GM12878 (cell line): ENCODE measurements at regions not wholly inside any gene's neighbourhood (a gene's known extent, or its start where the extent isn't known, plus 50 kb on each side); places are given as distances from the start of the nearest gene placed in this dataset.
"Not testable (repeated sequence)": the region's sequence is repeated elsewhere in the genome, so short reads cannot be mapped to it uniquely, and the experiment has no call there.

ENCODE experiments used
- ATAC-seq: fragments of 200-7000 bp; cut with Tn5 transposase; 3 replicates; pipeline ENCODE4 v1.9.1; 2020; ENCODE audit warnings: mild to moderate bottlenecking, moderate library complexity
- BruUV-seq: library from RNA; stranded (reverse); fragments of 400-500 nt; replicated peaks from 2 replicates; lab custom pipeline; 2021; lab: Mats Ljungman, UMichigan
- CTCF ChIA-PET: fragments of 300-600 bp; sonication (Branson Sonifier 250); formaldehyde crosslinking; extraction: SDS; loops from one replicate; lab custom pipeline; 2021; ENCODE audit warnings: inconsistent platforms; lab: Yijun Ruan, JAX
- POLR2A ChIA-PET: fragments of 350-600 bp; formaldehyde crosslinking; extraction: SDS; loops from one replicate; lab custom pipeline; 2021; ENCODE audit warnings: inconsistent platforms; lab: Charles Lee
- RAD21 ChIA-PET: fragments of 300-600 bp; sonication (Branson Sonifier 250); formaldehyde crosslinking; loops from one replicate; lab custom pipeline; 2023; ENCODE audit warnings: antibody characterized with exemption; ENCODE audit not compliant: unreplicated experiment; lab: Charles Lee
- SMC1A ChIA-PET: fragments of 300-600 bp; sonication (Branson Sonifier 250); formaldehyde crosslinking; loops from one replicate; lab custom pipeline; 2023; ENCODE audit not compliant: unreplicated experiment, uncharacterized antibody; lab: Charles Lee
- DNase-seq: peaks from one replicate; pipeline ENCODE4 v3.0.0-alpha.2; 2011; ENCODE audit warnings: low read depth, low spot score
- FAIRE-seq: peaks from 3 replicates; lab custom pipeline; 2011; peaks lifted over from hg19 to GRCh38; lab: Jason Lieb, UNC
- H2AFZ ChIP-seq: 2 replicates; pipeline ENCODE4 v1.6.0; 2011; ENCODE audit warnings: low read depth, low read length, control low read depth; ENCODE audit not compliant: control insufficient read depth
- H3K27ac ChIP-seq: 2 replicates; pipeline ENCODE4 v1.5.1; 2011; ENCODE audit warnings: control low read depth; ENCODE audit not compliant: control insufficient read depth, insufficient read depth
- H3K27me3 ChIP-seq, 2 experiments: replicated peaks in 1 of 2; 2 replicates each; pipeline versions ENCODE4 v1.6.0 to v1.6.1; 2011; ENCODE audit warnings: low read length in 1 of 2; ENCODE audit not compliant: control insufficient read depth in 2 of 2, insufficient read depth in 2 of 2
- H3K36me3 ChIP-seq, 2 experiments: 2 replicates each; pipeline ENCODE4 v1.5.1; 2011; ENCODE audit warnings: low read length in 1 of 2; ENCODE audit not compliant: control insufficient read depth in 2 of 2, insufficient read depth in 2 of 2
- H3K4me1 ChIP-seq: 2 replicates; pipeline ENCODE4 v1.6.1; 2011; ENCODE audit warnings: mild to moderate bottlenecking, low read length, moderate library complexity, mixed read lengths; ENCODE audit not compliant: control insufficient read depth, insufficient read depth
- H3K4me2 ChIP-seq: 2 replicates; pipeline ENCODE4 v1.6.0; 2011; ENCODE audit warnings: control low read depth; ENCODE audit not compliant: control insufficient read depth, insufficient read depth
- H3K4me3 ChIP-seq: fragments of 200-600 bp; sonication (generic); 2 replicates; pipeline ENCODE4 v1.5.1; 2016
- H3K79me2 ChIP-seq: 2 replicates; pipeline ENCODE4 v1.6.0; 2011; ENCODE audit warnings: low read length; ENCODE audit not compliant: control insufficient read depth, insufficient read depth
- H3K9ac ChIP-seq: 2 replicates; pipeline ENCODE4 v1.8.0; 2011; ENCODE audit warnings: low read length, control low read depth, mixed read lengths; ENCODE audit not compliant: control insufficient read depth, insufficient read depth
- H3K9me3 ChIP-seq: replicated peaks from 3 replicates; pipeline ENCODE4 v1.5.1; 2011; ENCODE audit warnings: mild to moderate bottlenecking, low read length; ENCODE audit not compliant: control insufficient read depth, insufficient read depth
- H4K20me1 ChIP-seq: 2 replicates; pipeline ENCODE4 v1.6.0; 2011; ENCODE audit not compliant: control insufficient read depth, insufficient read depth
- WGBS: methylation state at CpG from one replicate; pipeline ENCODE4 v1.1.6; 2016; ENCODE audit warnings: low lambda C conversion rate; ENCODE audit not compliant: insufficient replicate concordance, insufficient coverage; ENCODE audit errors: missing lambda C conversion rate; 5-methylcytosine and 5-hydroxymethylcytosine counted together
- in situ Hi-C: fragments of 300-500 bp; cut with MboI; formaldehyde crosslinking; loops from 9 replicates; pipeline ENCODE4 v1.14.3; 2018; ENCODE audit warnings: mixed read lengths
- intact Hi-C: fragments of 100-400 bp; cut with micrococcal nuclease; formaldehyde crosslinking; loops from one replicate; pipeline ENCODE4 v1.14.2; 2022; ENCODE audit not compliant: unreplicated experiment
- TF ChIP-seq, protein P1 (sequence below): fragments of 450-650 bp; IDR thresholded peaks from 2 replicates; pipeline ENCODE4 v1.6.1; 2018; ENCODE audit warnings: borderline replicate concordance, mild to moderate bottlenecking; ENCODE audit not compliant: partially characterized antibody

- TF ChIP-seq, protein P1, sequence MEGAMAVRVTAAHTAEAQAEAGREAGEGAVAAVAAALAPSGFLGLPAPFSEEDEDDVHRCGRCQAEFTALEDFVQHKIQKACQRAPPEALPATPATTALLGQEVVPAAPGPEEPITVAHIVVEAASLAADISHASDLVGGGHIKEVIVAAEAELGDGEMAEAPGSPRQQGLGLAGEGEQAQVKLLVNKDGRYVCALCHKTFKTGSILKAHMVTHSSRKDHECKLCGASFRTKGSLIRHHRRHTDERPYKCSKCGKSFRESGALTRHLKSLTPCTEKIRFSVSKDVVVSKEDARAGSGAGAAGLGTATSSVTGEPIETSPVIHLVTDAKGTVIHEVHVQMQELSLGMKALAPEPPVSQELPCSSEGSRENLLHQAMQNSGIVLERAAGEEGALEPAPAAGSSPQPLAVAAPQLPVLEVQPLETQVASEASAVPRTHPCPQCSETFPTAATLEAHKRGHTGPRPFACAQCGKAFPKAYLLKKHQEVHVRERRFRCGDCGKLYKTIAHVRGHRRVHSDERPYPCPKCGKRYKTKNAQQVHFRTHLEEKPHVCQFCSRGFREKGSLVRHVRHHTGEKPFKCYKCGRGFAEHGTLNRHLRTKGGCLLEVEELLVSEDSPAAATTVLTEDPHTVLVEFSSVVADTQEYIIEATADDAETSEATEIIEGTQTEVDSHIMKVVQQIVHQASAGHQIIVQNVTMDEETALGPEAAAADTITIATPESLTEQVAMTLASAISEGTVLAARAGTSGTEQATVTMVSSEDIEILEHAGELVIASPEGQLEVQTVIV: no peak
These were observed 1206.5 kb upstream of the PABPC4L start (continued) for GRCh38 chr4:135408109-135408508.

- RAD21 ChIA-PET, FAIRE-seq, H3K9ac ChIP-seq, H3K27ac ChIP-seq, H3K4me2 ChIP-seq, H3K4me1 ChIP-seq, H2AFZ ChIP-seq, CTCF ChIA-PET, H3K79me2 ChIP-seq, H3K36me3 ChIP-seq, DNase-seq, POLR2A ChIA-PET, H4K20me1 ChIP-seq, in situ Hi-C loops, intact Hi-C loops, ATAC-seq, H3K4me3 ChIP-seq, H3K9me3 ChIP-seq, H3K27me3 ChIP-seq, SMC1A ChIA-PET, BruUV-seq: not testable (repeated sequence)
- WGBS: 64% methylated on average over 9 of the region's 22 CpGs
These were observed 1205.0 kb upstream of the PABPC4L start for GRCh38 chr4:135406597-135406996.
